ENCODE measurements at regions not wholly inside any gene's neighbourhood (a gene's known extent, or its start where the extent isn't known, plus 50 kb on each side); places are given as distances from the start of the nearest gene placed in this dataset.
A peak's percentile ranks its signal among the peaks of the same experiment; 100 is the strongest.

DNA sequence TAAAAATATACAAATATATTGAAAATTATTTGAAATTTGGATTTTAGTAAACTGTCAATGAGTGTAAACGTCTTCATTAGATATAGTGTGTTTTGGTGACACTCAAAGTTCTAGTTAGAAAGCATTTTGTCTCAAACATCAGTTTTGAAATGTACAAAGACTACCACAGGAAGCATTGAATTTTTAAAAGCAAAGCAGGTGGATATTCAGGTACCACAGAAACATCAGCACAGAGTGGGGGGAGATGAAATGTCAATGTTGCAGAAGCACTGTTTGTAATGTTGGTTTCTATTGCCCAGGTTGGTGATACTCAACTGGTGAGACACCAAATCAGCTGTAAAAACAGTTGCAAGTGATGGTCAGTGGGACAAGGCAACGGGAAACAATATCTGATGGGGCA is 136.5 kb upstream of the ITGA4 start:
- peaks cover 7% of the 10 kb centered on the region for H3K36me3 Mint-ChIP-seq
- no peak overlapping the region for H3K4me3 Mint-ChIP-seq
- no peak overlapping the region for H3K4me3 ChIP-seq (ENCODE audit: low read length)
- H3K4me1 Mint-ChIP-seq = peaks cover 0 to 5% of the 10 kb centered on the region in 2 donors
- H3K9me3 ChIP-seq (ENCODE audit: control insufficient read depth, insufficient read depth, low read length) = no peaks in the 10 kb centered on the region
- ATAC-seq = no peak
- H3K36me3 ChIP-seq (ENCODE audit: control insufficient read depth, insufficient read depth, low read length) = no peaks in the 10 kb centered on the region
- no peaks in the 10 kb centered on the region for H3K4me1 ChIP-seq (ENCODE audit: control insufficient read depth, insufficient read depth, low read length)
- no peak overlapping the region for H3K27ac Mint-ChIP-seq
- WGBS (ENCODE audit: insufficient coverage) = 100% methylated on average over 1 of the region's 2 CpGs
- no peaks in the 10 kb centered on the region for H3K27me3 Mint-ChIP-seq (ENCODE audit: low read depth in 2 of 2)
- H3K27me3 ChIP-seq (ENCODE audit: control insufficient read depth, insufficient read depth, low read length) = no peaks in the 10 kb centered on the region
- H3K27ac ChIP-seq (ENCODE audit: low read length) = no peak overlapping the region
- DNase-seq = no peak
- intact Hi-C loops (cut with micrococcal nuclease) = no loop called here
- TF ChIP-seq, protein P1, sequence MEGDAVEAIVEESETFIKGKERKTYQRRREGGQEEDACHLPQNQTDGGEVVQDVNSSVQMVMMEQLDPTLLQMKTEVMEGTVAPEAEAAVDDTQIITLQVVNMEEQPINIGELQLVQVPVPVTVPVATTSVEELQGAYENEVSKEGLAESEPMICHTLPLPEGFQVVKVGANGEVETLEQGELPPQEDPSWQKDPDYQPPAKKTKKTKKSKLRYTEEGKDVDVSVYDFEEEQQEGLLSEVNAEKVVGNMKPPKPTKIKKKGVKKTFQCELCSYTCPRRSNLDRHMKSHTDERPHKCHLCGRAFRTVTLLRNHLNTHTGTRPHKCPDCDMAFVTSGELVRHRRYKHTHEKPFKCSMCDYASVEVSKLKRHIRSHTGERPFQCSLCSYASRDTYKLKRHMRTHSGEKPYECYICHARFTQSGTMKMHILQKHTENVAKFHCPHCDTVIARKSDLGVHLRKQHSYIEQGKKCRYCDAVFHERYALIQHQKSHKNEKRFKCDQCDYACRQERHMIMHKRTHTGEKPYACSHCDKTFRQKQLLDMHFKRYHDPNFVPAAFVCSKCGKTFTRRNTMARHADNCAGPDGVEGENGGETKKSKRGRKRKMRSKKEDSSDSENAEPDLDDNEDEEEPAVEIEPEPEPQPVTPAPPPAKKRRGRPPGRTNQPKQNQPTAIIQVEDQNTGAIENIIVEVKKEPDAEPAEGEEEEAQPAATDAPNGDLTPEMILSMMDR (IDR thresholded peaks at IDR 0.05) = no peak
- no peaks in the 10 kb centered on the region for H3K9me3 Mint-ChIP-seq

DNA sequence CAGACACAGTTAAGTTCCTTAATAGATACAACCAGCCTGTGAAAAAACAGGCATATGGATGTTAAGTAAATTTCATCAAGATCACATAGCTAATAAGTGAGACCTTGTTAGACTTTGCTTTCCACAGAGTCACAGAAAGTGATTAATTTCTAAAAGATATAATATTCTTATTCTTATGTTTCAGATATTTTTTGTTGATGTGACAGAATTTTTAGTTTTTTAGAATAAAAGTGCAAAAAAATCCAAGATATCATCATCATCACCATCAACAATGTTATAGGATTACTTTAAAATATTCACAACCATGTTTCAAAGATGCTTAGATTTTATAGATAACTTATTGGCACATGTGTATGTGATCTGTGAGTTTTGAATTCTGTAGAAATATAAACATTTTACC is 132.3 kb upstream of the ITGA4 start:
- ATAC-seq (no peak), DNase-seq (no peak)
- Histone ChIP-seq H3K27ac (ENCODE audit: low read length) (no peak overlapping the region), H3K4me1 (ENCODE audit: control insufficient read depth, insufficient read depth, low read length) (no peaks in the 10 kb centered on the region), H3K36me3 (ENCODE audit: control insufficient read depth, insufficient read depth, low read length) (no peaks in the 10 kb centered on the region), H3K9me3 (ENCODE audit: control insufficient read depth, insufficient read depth, low read length) (no peaks in the 10 kb centered on the region), H3K27me3 (ENCODE audit: control insufficient read depth, insufficient read depth, low read length) (no peaks in the 10 kb centered on the region), H3K4me3 (ENCODE audit: low read length) (no peak overlapping the region)
- H3K27ac Mint-ChIP-seq = no peak overlapping the region
- H3K27me3 Mint-ChIP-seq (ENCODE audit: low read depth in 2 of 2) = no peaks in the 10 kb centered on the region
- no peaks in the 10 kb centered on the region for H3K9me3 Mint-ChIP-seq
- H3K36me3 Mint-ChIP-seq = peaks cover 22% of the 10 kb centered on the region
- TF ChIP-seq, protein P1 (IDR thresholded peaks at IDR 0.05) = no peak
- intact Hi-C loops (cut with micrococcal nuclease) = no loop called here
- H3K4me1 Mint-ChIP-seq = peaks cover 0 to 10% of the 10 kb centered on the region in 2 donors
- no peak overlapping the region for H3K4me3 Mint-ChIP-seq

DNA sequence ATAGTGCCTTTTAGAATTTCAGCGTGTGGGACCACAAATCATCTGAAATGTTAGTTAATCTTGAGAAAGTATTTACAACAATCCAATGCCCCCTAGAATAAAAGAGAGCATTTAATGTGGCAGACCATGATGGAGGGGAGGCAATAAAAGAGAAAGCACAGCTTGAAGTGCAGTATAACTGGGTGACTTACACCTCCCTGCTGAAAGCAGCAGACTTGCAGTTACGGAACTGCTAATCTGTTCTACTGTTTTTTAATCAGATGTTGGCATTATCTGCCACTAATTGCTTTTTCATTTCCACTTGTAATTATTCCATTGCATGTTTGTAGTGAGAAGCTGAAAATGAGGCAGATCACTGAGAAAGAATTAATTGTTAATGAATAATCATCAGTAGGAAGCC is 130.5 kb upstream of the ITGA4 start:
- no peaks in the 10 kb centered on the region for H3K9me3 Mint-ChIP-seq
- Histone ChIP-seq H3K4me1 (ENCODE audit: control insufficient read depth, insufficient read depth, low read length) (no peaks in the 10 kb centered on the region), H3K27ac (ENCODE audit: low read length) (no peak overlapping the region), H3K36me3 (ENCODE audit: control insufficient read depth, insufficient read depth, low read length) (no peaks in the 10 kb centered on the region), H3K4me3 (ENCODE audit: low read length) (no peak overlapping the region), H3K9me3 (ENCODE audit: control insufficient read depth, insufficient read depth, low read length) (no peaks in the 10 kb centered on the region), H3K27me3 (ENCODE audit: control insufficient read depth, insufficient read depth, low read length) (no peaks in the 10 kb centered on the region)
- H3K27me3 Mint-ChIP-seq (ENCODE audit: low read depth in 2 of 2) = no peaks in the 10 kb centered on the region
- intact Hi-C loops (cut with micrococcal nuclease) = loop anchor here (1.0 kb wide), 1 partner anchor 222 kb away; no protein-coding TSS in a partner anchor
- DNase-seq (no peak), ATAC-seq (peak in 1 of 3 donors; percentile 40)
- peaks cover 23% of the 10 kb centered on the region for H3K36me3 Mint-ChIP-seq
- TF ChIP-seq, protein P1 (IDR thresholded peaks at IDR 0.05) = no peak
- no peak overlapping the region for H3K4me3 Mint-ChIP-seq
- H3K27ac Mint-ChIP-seq = no peak overlapping the region
- H3K4me1 Mint-ChIP-seq = peaks cover 0 to 10% of the 10 kb centered on the region in 2 donors
- WGBS (ENCODE audit: insufficient coverage) = 100% methylated on average over 1 of the region's 2 CpGs

DNA sequence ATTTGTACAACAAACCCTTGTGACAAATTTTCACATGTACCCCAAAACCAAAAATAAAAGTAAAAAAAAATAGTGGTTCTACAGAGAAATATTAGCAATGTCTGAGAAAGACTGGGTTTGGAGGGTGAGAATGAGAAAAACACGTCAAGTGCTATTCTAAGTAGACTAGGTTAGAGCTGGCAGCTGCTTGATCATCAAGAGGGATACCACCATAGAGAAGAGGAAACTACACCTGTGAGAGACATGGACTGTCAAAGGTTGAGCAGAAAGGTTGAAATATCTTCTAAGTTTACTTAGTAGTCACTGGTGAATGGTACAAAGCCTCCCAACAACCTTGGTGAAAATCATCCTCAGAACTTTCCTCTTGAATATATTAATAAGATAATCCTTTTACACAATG is 126.9 kb upstream of the ITGA4 start:
- no peak for DNase-seq
- H3K36me3 Mint-ChIP-seq = peaks cover 16% of the 10 kb centered on the region
- intact Hi-C loops (cut with micrococcal nuclease) = no loop called here
- TF ChIP-seq, protein P1 (IDR thresholded peaks at IDR 0.05) = peak; percentile 6
- no peak overlapping the region for H3K27ac ChIP-seq (ENCODE audit: low read length)
- H3K27me3 ChIP-seq (ENCODE audit: control insufficient read depth, insufficient read depth, low read length) = no peaks in the 10 kb centered on the region
- no peaks in the 10 kb centered on the region for H3K36me3 ChIP-seq (ENCODE audit: control insufficient read depth, insufficient read depth, low read length)
- H3K4me1 Mint-ChIP-seq = peaks cover 0 to 5% of the 10 kb centered on the region in 2 donors
- WGBS (ENCODE audit: insufficient coverage) = 85% methylated on average over 1 of the region's 1 CpG
- H3K4me3 Mint-ChIP-seq = no peak overlapping the region
- no peaks in the 10 kb centered on the region for H3K9me3 Mint-ChIP-seq
- no peaks in the 10 kb centered on the region for H3K27me3 Mint-ChIP-seq (ENCODE audit: low read depth in 2 of 2)
- no peaks in the 10 kb centered on the region for H3K9me3 ChIP-seq (ENCODE audit: control insufficient read depth, insufficient read depth, low read length)
- ATAC-seq = no peak
- H3K4me1 ChIP-seq (ENCODE audit: control insufficient read depth, insufficient read depth, low read length) = no peaks in the 10 kb centered on the region
- no peak overlapping the region for H3K4me3 ChIP-seq (ENCODE audit: low read length)
- no peak overlapping the region for H3K27ac Mint-ChIP-seq

All from natural killer cell (primary cell).